ENCODE measurements at regions not wholly inside any gene's neighbourhood (a gene's known extent, or its start where the extent isn't known, plus 50 kb on each side); places are given as distances from the start of the nearest gene placed in this dataset.

DNA sequence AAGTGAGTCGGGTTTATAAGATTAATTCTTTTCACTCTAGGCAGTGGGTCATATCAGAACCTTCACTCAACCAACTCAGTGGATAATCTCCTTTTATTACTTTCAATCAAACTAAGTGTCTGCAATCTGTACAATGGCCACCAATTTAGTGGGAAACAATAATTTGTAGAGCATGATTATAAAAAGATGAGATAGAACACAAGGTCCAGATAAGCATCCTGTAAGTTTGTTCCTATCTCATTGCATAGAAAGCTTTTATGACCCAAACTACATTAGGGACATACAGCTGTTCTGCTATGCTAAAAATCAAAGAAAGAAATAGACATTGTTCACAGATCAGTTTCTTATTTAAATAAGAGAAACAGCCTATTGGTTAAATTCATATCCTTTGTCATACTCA lies 341.4 kb upstream of the PSMD7 start:
- WGBS (ENCODE audit: low lambda C conversion rate, missing lambda C conversion rate): 63% methylated on average over 1 of the region's 1 CpG
- H2AFZ ChIP-seq: no peak overlapping the region
- no peak overlapping the region for H3K4me3 ChIP-seq
- peak overlapping the region; percentile 32 for H3K4me2 ChIP-seq
- no peaks in the 10 kb centered on the region for H3K9me2 ChIP-seq (replicated peaks; ENCODE audit: insufficient read depth)
- no peak overlapping the region for H3K27ac ChIP-seq
- H3K4me1 ChIP-seq (ENCODE audit: insufficient read depth): peaks cover under 1% of the 10 kb centered on the region
- no peak for DNase-seq (ENCODE audit: low spot score)
- H4K20me1 ChIP-seq (ENCODE audit: insufficient read depth, poor library complexity, severe bottlenecking): no peaks in the 10 kb centered on the region
- TF ChIP-seq, protein P1, sequence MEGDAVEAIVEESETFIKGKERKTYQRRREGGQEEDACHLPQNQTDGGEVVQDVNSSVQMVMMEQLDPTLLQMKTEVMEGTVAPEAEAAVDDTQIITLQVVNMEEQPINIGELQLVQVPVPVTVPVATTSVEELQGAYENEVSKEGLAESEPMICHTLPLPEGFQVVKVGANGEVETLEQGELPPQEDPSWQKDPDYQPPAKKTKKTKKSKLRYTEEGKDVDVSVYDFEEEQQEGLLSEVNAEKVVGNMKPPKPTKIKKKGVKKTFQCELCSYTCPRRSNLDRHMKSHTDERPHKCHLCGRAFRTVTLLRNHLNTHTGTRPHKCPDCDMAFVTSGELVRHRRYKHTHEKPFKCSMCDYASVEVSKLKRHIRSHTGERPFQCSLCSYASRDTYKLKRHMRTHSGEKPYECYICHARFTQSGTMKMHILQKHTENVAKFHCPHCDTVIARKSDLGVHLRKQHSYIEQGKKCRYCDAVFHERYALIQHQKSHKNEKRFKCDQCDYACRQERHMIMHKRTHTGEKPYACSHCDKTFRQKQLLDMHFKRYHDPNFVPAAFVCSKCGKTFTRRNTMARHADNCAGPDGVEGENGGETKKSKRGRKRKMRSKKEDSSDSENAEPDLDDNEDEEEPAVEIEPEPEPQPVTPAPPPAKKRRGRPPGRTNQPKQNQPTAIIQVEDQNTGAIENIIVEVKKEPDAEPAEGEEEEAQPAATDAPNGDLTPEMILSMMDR (IDR thresholded peaks at IDR 0.05; ENCODE audit: poor library complexity): no peak
- TF ChIP-seq EZH2 (IDR thresholded peaks at IDR 0.05; ENCODE audit: borderline replicate concordance) (no peak), EZH2phosphoT487 (IDR thresholded peaks at IDR 0.05; ENCODE audit: low read depth, severe bottlenecking, unreplicated experiment) (no peak)
- no peaks in the 10 kb centered on the region for H3K79me2 ChIP-seq
- H3K27me3 ChIP-seq: no peaks in the 10 kb centered on the region
- H3K9me3 ChIP-seq (ENCODE audit: low read depth): no peaks in the 10 kb centered on the region
- no peaks in the 10 kb centered on the region for H3K36me3 ChIP-seq (replicated peaks; ENCODE audit: insufficient read depth, low read depth)

DNA sequence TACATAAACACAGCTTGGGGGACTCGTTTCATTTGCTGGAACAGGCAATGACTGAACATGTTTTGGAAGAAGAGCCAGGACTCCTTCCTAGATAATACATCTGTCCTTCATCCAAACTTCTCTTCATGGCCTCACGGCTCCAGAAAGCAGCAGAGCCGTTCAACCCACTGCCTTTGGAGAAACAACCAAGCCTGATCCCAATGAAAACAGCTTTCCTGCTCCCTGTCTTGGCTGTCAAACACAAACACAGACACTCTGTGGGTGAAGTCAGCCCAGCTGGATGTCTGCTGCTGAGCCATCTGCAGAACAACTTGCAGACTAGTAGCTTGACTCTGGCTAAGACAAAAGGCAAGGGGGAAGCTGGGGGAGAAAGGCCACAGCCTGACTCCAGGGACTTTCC lies 345.1 kb upstream of the PSMD7 start:
- Histone ChIP-seq H3K4me1 (ENCODE audit: insufficient read depth) (peaks cover 4% of the 10 kb centered on the region), H3K36me3 (replicated peaks; ENCODE audit: insufficient read depth, low read depth) (no peaks in the 10 kb centered on the region), H3K79me2 (no peaks in the 10 kb centered on the region), H3K27ac (no peak overlapping the region), H3K27me3 (no peaks in the 10 kb centered on the region), H3K4me2 (no peak overlapping the region), H3K4me3 (no peak overlapping the region), H2AFZ (no peak overlapping the region), H3K9me2 (replicated peaks; ENCODE audit: insufficient read depth) (no peaks in the 10 kb centered on the region), H4K20me1 (ENCODE audit: insufficient read depth, poor library complexity, severe bottlenecking) (no peaks in the 10 kb centered on the region), H3K9me3 (ENCODE audit: low read depth) (no peaks in the 10 kb centered on the region)
- WGBS (ENCODE audit: low lambda C conversion rate, missing lambda C conversion rate): 53% methylated on average over 3 of the region's 3 CpGs
- TF ChIP-seq EZH2 (IDR thresholded peaks at IDR 0.05; ENCODE audit: borderline replicate concordance) (no peak), EZH2phosphoT487 (IDR thresholded peaks at IDR 0.05; ENCODE audit: low read depth, severe bottlenecking, unreplicated experiment) (no peak)
- TF ChIP-seq, protein P1 (IDR thresholded peaks at IDR 0.05; ENCODE audit: poor library complexity): no peak
- peak; percentile 11 for DNase-seq (ENCODE audit: low spot score)

DNA sequence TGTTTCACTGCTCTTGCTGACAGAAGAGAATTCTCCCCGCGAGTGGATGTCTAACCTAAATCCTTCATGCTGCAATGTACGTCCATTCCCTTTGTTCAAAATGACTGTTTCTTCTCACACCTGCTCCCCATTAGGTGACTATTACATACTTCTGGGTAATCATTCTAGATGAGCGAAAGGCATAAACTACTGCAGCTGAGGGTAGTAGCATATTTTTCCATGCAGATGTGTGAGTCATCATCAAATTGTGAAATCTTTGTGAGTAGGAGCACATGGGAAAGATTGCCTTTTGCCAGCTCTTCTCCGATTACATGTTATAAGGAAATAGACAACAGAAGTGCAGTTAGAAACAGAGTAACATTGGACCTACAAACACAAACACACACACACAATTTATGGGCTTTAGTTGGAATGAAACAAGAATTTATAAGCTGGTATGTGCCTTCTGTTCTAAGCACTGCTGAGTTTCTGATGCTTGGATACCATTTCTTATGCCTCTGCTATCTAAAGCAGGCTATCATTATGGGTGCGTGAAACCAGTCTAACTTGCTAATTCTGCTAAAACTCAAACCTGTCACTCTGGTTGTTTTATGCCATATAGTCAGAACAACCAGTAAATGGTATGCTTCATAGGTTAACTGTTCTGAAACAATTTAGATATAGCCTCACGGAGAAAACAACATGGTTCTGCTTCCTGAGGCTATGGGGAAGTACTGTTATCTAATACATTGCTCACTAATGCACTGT lies 346.9 kb upstream of the PSMD7 start:
- WGBS (ENCODE audit: low lambda C conversion rate, missing lambda C conversion rate): 61% methylated on average over 7 of the region's 7 CpGs
- H3K4me3 ChIP-seq: no peak overlapping the region
- no peaks in the 10 kb centered on the region for H4K20me1 ChIP-seq (ENCODE audit: insufficient read depth, poor library complexity, severe bottlenecking)
- H2AFZ ChIP-seq: no peak overlapping the region
- H3K36me3 ChIP-seq (replicated peaks; ENCODE audit: insufficient read depth, low read depth): no peaks in the 10 kb centered on the region
- DNase-seq (ENCODE audit: low spot score): peak; percentile 77
- TF ChIP-seq EZH2 (IDR thresholded peaks at IDR 0.05; ENCODE audit: borderline replicate concordance) (no peak), EZH2phosphoT487 (IDR thresholded peaks at IDR 0.05; ENCODE audit: low read depth, severe bottlenecking, unreplicated experiment) (no peak)
- TF ChIP-seq, protein P1 (IDR thresholded peaks at IDR 0.05; ENCODE audit: poor library complexity): no peak
- no peaks in the 10 kb centered on the region for H3K9me3 ChIP-seq (ENCODE audit: low read depth)
- H3K79me2 ChIP-seq: no peaks in the 10 kb centered on the region
- H3K9me2 ChIP-seq (replicated peaks; ENCODE audit: insufficient read depth): no peaks in the 10 kb centered on the region
- peaks cover 4% of the 10 kb centered on the region for H3K4me1 ChIP-seq (ENCODE audit: insufficient read depth)
- no peak overlapping the region for H3K27ac ChIP-seq
- H3K27me3 ChIP-seq: no peaks in the 10 kb centered on the region
- H3K4me2 ChIP-seq: peak overlapping the region; percentile 44
